Heart right ventricle (tissue), 16 donors: ENCODE measurements at regions not wholly inside any gene's neighbourhood (a gene's known extent, or its start where the extent isn't known, plus 50 kb on each side); places are given as distances from the start of the nearest gene placed in this dataset.

Source experiments
- ATAC-seq, 8 donors: fragments of 200-7000 bp; cut with Tn5 transposase; one replicate each; pipeline ENCODE4 v1.9.1; 2020; ENCODE audit warnings: mild to moderate bottlenecking in 8 of 8, moderate library complexity in 8 of 8, moderate number of reproducible peaks in 1 of 8
- DNase-seq, 2 donors: peaks; one replicate each; pipeline ENCODE4 v3.0.0-alpha.2; 2020
- H3K27ac ChIP-seq, 10 donors: fragments of 200-600 bp; sonication (generic) in 2 of 10; one replicate each; pipeline versions ENCODE4 v1.5.0 to v1.8.0; 2020 to 2022; ENCODE audit warnings: mild to moderate bottlenecking in 3 of 10
- H3K27me3 ChIP-seq, 7 donors: fragments of 200-600 bp; one replicate each; pipeline ENCODE4 v1.8.0; 2021 to 2022; ENCODE audit warnings: mild to moderate bottlenecking in 2 of 7
- H3K36me3 ChIP-seq, 9 donors: fragments of 200-600 bp; sonication (generic) in 1 of 9; one replicate each; pipeline versions ENCODE4 v1.5.0 to v1.8.0; 2020 to 2022; ENCODE audit warnings: mild to moderate bottlenecking in 2 of 9
- H3K4me1 ChIP-seq, 9 donors: fragments of 200-600 bp; sonication (generic) in 1 of 9; one replicate each; pipeline versions ENCODE4 v1.5.0 to v1.8.0; 2020 to 2022; ENCODE audit warnings: mild to moderate bottlenecking in 4 of 9
- H3K4me3 ChIP-seq, 10 donors: fragments of 200-600 bp; sonication (generic) in 2 of 10; one replicate each; pipeline versions ENCODE4 v1.5.0 to v1.8.0; 2020 to 2022; ENCODE audit warnings: mild to moderate bottlenecking in 7 of 10, moderate library complexity in 2 of 10
- H3K9me3 ChIP-seq, 11 donors: fragments of 200-600 bp in 10 of 11; sonication (generic) in 2 of 11; one replicate each; pipeline versions ENCODE4 v1.5.0 to v1.8.0; 2013 to 2022; ENCODE audit warnings: mild to moderate bottlenecking in 2 of 11, control low read depth in 1 of 11, moderate library complexity in 1 of 11
- CTCF ChIP-seq, 9 donors: fragments of 200-600 bp; sonication (generic) in 2 of 9; IDR thresholded peaks; one replicate each; pipeline versions ENCODE4 v1.5.0 to v1.8.0; 2021 to 2022; ENCODE audit warnings: antibody characterized with exemption in 9 of 9, mild to moderate bottlenecking in 5 of 9, moderate library complexity in 1 of 9
- WGBS, 2 donors: extraction: QIAGEN DNeasy Blood & Tissue Kit; methylation state at CpG; one replicate each; pipeline ENCODE4 v1.1.7; 2013; ENCODE audit warnings: inconsistent platforms in 1 of 2; 5-methylcytosine and 5-hydroxymethylcytosine counted together
- intact Hi-C, 10 donors: fragments of 100-400 bp; cut with DNase I; formaldehyde crosslinking; loops; one replicate each; pipeline versions ENCODE4 v1.11.1 to v1.14.2; 2022
- donor health status: Arrhythmogenic right ventricular cardiomyopathy.
- donor health status: ischemic (EF 13 %, LVEDD 7.1; RV severe dilation, severe dysfunction).
- donor health status: healthy with polysubstance abuse.
- donor health status: DM: no; HTN: yes; CAD: no.
- donor health status: DM: no; HTN: no; CAD: no.
- donor health status: ischemic (EF 25% LVEDD 6.9; RV normal size, moderate dysfunction).
- donor health status: ischemic (EF 25% LVEDD 5.7; RV mildly dilated, moderate dysfunction).
- donor health status: healthy.
- donor health status: DM: yes; HTN: yes; CAD: no.
- donor health status: Ischemic cardiomyopathy.
- donor health status: ischemic (EF 35%, LVEDD 5.7; RV mildly dilated, moderate dysfunction).
- donor health status: nonischemic (EF 11% LVEDD 7.7; RV severe dilation, severe dysfunction).
- donor health status: DM: yes; HTN: yes; CAD: no.
- donor health status: PGD.
- donor health status: ischemic (EF 29% LVEDD 5.4; RV normal size, mild dysfunction).
- donor health status: nonischemic (EF 23%, LVEDD 6.1; RV moderate dilation, normal function).

- ATAC-seq (no peak), DNase-seq (no peak)
- no peak overlapping the region for H3K4me3 ChIP-seq
- TF ChIP-seq CTCF (IDR thresholded peaks at IDR 0.05), result no peak
- intact Hi-C loops, result no loop called here
- H3K27me3 ChIP-seq, result no peaks in the 10 kb centered on the region
- 90 to 93% methylated on average over 3 of the region's 3 CpGs for WGBS, 2 donors
- no peak overlapping the region for H3K27ac ChIP-seq
- no peaks in the 10 kb centered on the region for H3K4me1 ChIP-seq
- H3K9me3 ChIP-seq, result peaks cover 0 to 9% (median 0%) of the 10 kb centered on the region in 11 donors
- no peaks in the 10 kb centered on the region for H3K36me3 ChIP-seq
These were observed 982.0 kb upstream of the ZEB2 start for GRCh38 chr2:145501920-145502319.

- H3K4me1 ChIP-seq, result no peaks in the 10 kb centered on the region
- no peak for DNase-seq
- peaks cover 0 to 19% (median 5%) of the 10 kb centered on the region in 11 donors for H3K9me3 ChIP-seq
- no peaks in the 10 kb centered on the region for H3K36me3 ChIP-seq
- intact Hi-C loops, result no loop called here
- no peak overlapping the region for H3K27ac ChIP-seq
- no peak for TF ChIP-seq CTCF (IDR thresholded peaks at IDR 0.05)
- no peaks in the 10 kb centered on the region for H3K27me3 ChIP-seq
- H3K4me3 ChIP-seq, result no peak overlapping the region
- ATAC-seq, result no peak
- 86 to 89% methylated on average over 3 of the region's 3 CpGs for WGBS, 2 donors
These were observed 975.7 kb upstream of the ZEB2 start for GRCh38 chr2:145495590-145495989.

- 82 to 85% methylated on average over 1 of the region's 1 CpG for WGBS, 2 donors
- no peaks in the 10 kb centered on the region for H3K4me1 ChIP-seq
- peaks cover 0 to 19% (median 5%) of the 10 kb centered on the region in 11 donors for H3K9me3 ChIP-seq
- no peak for ATAC-seq
- intact Hi-C loops, result no loop called here
- DNase-seq, result no peak
- H3K27ac ChIP-seq, result no peak overlapping the region
- H3K4me3 ChIP-seq, result no peak overlapping the region
- no peaks in the 10 kb centered on the region for H3K36me3 ChIP-seq
- TF ChIP-seq CTCF (IDR thresholded peaks at IDR 0.05), result no peak
- H3K27me3 ChIP-seq, result no peaks in the 10 kb centered on the region
These were observed 974.5 kb upstream of the ZEB2 start for GRCh38 chr2:145494441-145494840.

GRCh38 chr2:145488571-145488970, 968.7 kb upstream of the ZEB2 start:
- Histone ChIP-seq H3K4me1 (no peaks in the 10 kb centered on the region), H3K9me3 (peaks cover 0 to 16% (median 5%) of the 10 kb centered on the region in 11 donors), H3K36me3 (no peaks in the 10 kb centered on the region), H3K27me3 (no peaks in the 10 kb centered on the region), H3K4me3 (no peak overlapping the region), H3K27ac (no peak overlapping the region)
- ATAC-seq (no peak), DNase-seq (no peak)
- intact Hi-C loops, result no loop called here
- 94 to 96% methylated on average over 3 of the region's 3 CpGs for WGBS, 2 donors
- no peak for TF ChIP-seq CTCF (IDR thresholded peaks at IDR 0.05)
